HepG2 (cell line): ENCODE measurements at regions not wholly inside any gene's neighbourhood (a gene's known extent, or its start where the extent isn't known, plus 50 kb on each side); places are given as distances from the start of the nearest gene placed in this dataset.

Source experiments
- HNF4G ChIP-seq, 2 experiments: sonication (generic) in 1 of 2; formaldehyde crosslinking in 1 of 2; IDR thresholded peaks; 2 replicates each; pipeline versions ENCODE4 v1.4.0 to v1.6.1; 2011 to 2020; ENCODE audit warnings: borderline replicate concordance in 2 of 2, low read depth in 2 of 2, mild to moderate bottlenecking in 2 of 2, low read length in 1 of 2, missing genetic modification reagents in 1 of 2, moderate library complexity in 1 of 2
- HNRNPH1 ChIP-seq: fragments of 200-400 bp; formaldehyde crosslinking; optimal IDR thresholded peaks from 2 replicates; pipeline ENCODE3; 2017; ENCODE audit warnings: mild to moderate bottlenecking, low read depth, low read length
- HOXA3 ChIP-seq: sonication (generic); formaldehyde crosslinking; IDR thresholded peaks from 2 replicates; pipeline ENCODE4 v1.5.0; 2020; ENCODE audit warnings: missing genetic modification reagents
- MTF1 ChIP-seq: sonication (generic); formaldehyde crosslinking; IDR thresholded peaks from 2 replicates; pipeline ENCODE4 v1.5.0; 2020; ENCODE audit warnings: missing genetic modification reagents
- NAIF1 ChIP-seq: sonication (generic); formaldehyde crosslinking; IDR thresholded peaks from 2 replicates; pipeline ENCODE4 v1.5.0; 2020; ENCODE audit warnings: mild to moderate bottlenecking, missing genetic modification reagents, borderline replicate concordance
- PCBP1 ChIP-seq: fragments of 200-400 bp; formaldehyde crosslinking; IDR thresholded peaks from 2 replicates; pipeline ENCODE4 v1.6.1; 2017; ENCODE audit warnings: mild to moderate bottlenecking, low read depth, low read length, borderline replicate concordance
- REXO4 ChIP-seq: sonication (generic); formaldehyde crosslinking; IDR thresholded peaks from 2 replicates; pipeline ENCODE4 v1.8.0; 2022; ENCODE audit warnings: missing genetic modification reagents, mild to moderate bottlenecking, borderline replicate concordance
- SIX1 ChIP-seq: sonication (generic); formaldehyde crosslinking; IDR thresholded peaks from 2 replicates; pipeline ENCODE4 v1.4.0; 2020; ENCODE audit warnings: missing genetic modification reagents, borderline replicate concordance
- ZKSCAN1 ChIP-seq: fragments of 150-350 bp; IDR thresholded peaks from 2 replicates; pipeline ENCODE4 v1.6.1; 2014; ENCODE audit warnings: low read length
- ZNF570 ChIP-seq: sonication (generic); formaldehyde crosslinking; IDR thresholded peaks from 2 replicates; pipeline ENCODE4 v1.4.0; 2020; ENCODE audit warnings: mild to moderate bottlenecking, missing genetic modification reagents, borderline replicate concordance
- ZNF670 ChIP-seq: sonication (generic); formaldehyde crosslinking; IDR thresholded peaks from 2 replicates; pipeline ENCODE4 v1.8.0; 2022; ENCODE audit warnings: mild to moderate bottlenecking, missing genetic modification reagents, borderline replicate concordance
- ZNF737 ChIP-seq: sonication (generic); formaldehyde crosslinking; IDR thresholded peaks from 2 replicates; pipeline ENCODE4 v1.5.0; 2020; ENCODE audit warnings: missing genetic modification reagents, mild to moderate bottlenecking, borderline replicate concordance
- ZNF761 ChIP-seq: sonication (generic); formaldehyde crosslinking; conservative IDR thresholded peaks from 2 replicates; pipeline ENCODE4 v1.4.0; 2020; ENCODE audit warnings: mild to moderate bottlenecking, missing genetic modification reagents
- ZNF792 ChIP-seq: IDR thresholded peaks from 2 replicates; pipeline ENCODE4 v1.6.1; 2016
- ZSCAN21 ChIP-seq: sonication (generic); formaldehyde crosslinking; IDR thresholded peaks from 2 replicates; pipeline ENCODE4 v1.8.0; 2022; ENCODE audit warnings: mild to moderate bottlenecking, missing genetic modification reagents, moderate library complexity, borderline replicate concordance
- ZSCAN22 ChIP-seq: sonication (generic); formaldehyde crosslinking; IDR thresholded peaks from 2 replicates; pipeline ENCODE4 v1.4.0; 2020; ENCODE audit warnings: mild to moderate bottlenecking, missing genetic modification reagents
- TF ChIP-seq, protein P1 (sequence below): sonication (generic); formaldehyde crosslinking; IDR thresholded peaks from 2 replicates; pipeline ENCODE4 v1.5.0; 2020; ENCODE audit warnings: mild to moderate bottlenecking, missing genetic modification reagents
- TF ChIP-seq, protein P2 (sequence below): sonication (generic); formaldehyde crosslinking; IDR thresholded peaks from 2 replicates; pipeline ENCODE4 v1.4.0; 2020; ENCODE audit warnings: mild to moderate bottlenecking, missing genetic modification reagents
- TF ChIP-seq, protein P3 (sequence below): conservative IDR thresholded peaks from 2 replicates; pipeline ENCODE4 v1.6.1; 2018; ENCODE audit warnings: missing genetic modification reagents
- TF ChIP-seq, protein P4 (sequence below): IDR thresholded peaks from 2 replicates; pipeline ENCODE4 v1.6.1; 2016; ENCODE audit warnings: missing compliant biosample characterization, missing genetic modification reagents, borderline replicate concordance
- TF ChIP-seq, protein P5 (sequence below): sonication (generic); formaldehyde crosslinking; IDR thresholded peaks from 2 replicates; pipeline ENCODE4 v1.8.0; 2022; ENCODE audit warnings: low read depth, missing genetic modification reagents
- TF ChIP-seq, protein P6 (sequence below): sonication (generic); formaldehyde crosslinking; IDR thresholded peaks from 2 replicates; pipeline ENCODE4 v1.4.0; 2020; ENCODE audit warnings: mild to moderate bottlenecking, missing genetic modification reagents

DNA sequence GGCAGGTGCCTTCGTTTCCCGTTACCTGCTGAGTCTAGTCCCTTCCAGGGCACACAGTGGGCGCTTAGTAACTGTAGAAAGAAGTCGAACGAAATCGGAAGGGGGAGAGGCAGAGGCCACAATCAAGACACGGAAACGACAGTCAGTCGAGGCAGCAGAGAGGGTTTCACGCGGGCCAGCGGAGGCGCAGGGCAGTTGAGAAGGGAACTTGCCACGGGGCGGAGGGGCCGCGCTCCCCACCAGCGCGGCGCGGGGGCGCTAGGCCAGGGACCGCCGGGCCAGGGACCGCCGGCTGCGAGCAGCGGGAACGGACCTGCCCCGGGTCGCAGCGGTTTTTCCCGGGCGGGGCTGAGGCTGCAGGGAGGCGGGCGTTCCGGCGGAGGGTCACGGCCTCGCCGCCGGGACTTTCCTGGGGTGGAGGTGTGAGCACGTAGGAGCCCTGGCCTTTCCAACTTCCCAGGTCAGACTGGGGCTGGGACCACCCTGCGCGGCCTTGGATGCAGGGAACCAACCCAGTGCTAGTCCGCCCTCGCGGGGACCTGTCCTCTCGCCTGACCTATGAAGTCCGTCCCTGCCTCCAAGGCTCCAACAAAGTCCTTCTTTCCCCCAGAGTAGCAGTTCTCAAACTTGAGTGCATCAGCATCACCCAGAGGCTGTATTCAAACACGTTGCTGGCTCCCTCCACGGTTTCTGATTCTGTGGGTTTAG is 150.1 kb upstream of the FGGY start (continued):
- TF ChIP-seq, protein P1, sequence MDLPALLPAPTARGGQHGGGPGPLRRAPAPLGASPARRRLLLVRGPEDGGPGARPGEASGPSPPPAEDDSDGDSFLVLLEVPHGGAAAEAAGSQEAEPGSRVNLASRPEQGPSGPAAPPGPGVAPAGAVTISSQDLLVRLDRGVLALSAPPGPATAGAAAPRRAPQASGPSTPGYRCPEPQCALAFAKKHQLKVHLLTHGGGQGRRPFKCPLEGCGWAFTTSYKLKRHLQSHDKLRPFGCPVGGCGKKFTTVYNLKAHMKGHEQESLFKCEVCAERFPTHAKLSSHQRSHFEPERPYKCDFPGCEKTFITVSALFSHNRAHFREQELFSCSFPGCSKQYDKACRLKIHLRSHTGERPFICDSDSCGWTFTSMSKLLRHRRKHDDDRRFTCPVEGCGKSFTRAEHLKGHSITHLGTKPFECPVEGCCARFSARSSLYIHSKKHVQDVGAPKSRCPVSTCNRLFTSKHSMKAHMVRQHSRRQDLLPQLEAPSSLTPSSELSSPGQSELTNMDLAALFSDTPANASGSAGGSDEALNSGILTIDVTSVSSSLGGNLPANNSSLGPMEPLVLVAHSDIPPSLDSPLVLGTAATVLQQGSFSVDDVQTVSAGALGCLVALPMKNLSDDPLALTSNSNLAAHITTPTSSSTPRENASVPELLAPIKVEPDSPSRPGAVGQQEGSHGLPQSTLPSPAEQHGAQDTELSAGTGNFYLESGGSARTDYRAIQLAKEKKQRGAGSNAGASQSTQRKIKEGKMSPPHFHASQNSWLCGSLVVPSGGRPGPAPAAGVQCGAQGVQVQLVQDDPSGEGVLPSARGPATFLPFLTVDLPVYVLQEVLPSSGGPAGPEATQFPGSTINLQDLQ, result no peak
- no peak for TF ChIP-seq ZNF737 (CRISPR knock-in tag)
- no peak for TF ChIP-seq ZSCAN22 (CRISPR knock-in tag)
- TF ChIP-seq HOXA3 (CRISPR knock-in tag), result peak; percentile 27; the same call in 1 of the 2 replicates
- TF ChIP-seq ZNF570, result no peak
- TF ChIP-seq, protein P2, sequence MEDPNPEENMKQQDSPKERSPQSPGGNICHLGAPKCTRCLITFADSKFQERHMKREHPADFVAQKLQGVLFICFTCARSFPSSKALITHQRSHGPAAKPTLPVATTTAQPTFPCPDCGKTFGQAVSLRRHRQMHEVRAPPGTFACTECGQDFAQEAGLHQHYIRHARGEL (CRISPR knock-in tag), result no peak
- no peak for TF ChIP-seq MTF1 (CRISPR knock-in tag)
- no peak for TF ChIP-seq PCBP1
- TF ChIP-seq, protein P3, sequence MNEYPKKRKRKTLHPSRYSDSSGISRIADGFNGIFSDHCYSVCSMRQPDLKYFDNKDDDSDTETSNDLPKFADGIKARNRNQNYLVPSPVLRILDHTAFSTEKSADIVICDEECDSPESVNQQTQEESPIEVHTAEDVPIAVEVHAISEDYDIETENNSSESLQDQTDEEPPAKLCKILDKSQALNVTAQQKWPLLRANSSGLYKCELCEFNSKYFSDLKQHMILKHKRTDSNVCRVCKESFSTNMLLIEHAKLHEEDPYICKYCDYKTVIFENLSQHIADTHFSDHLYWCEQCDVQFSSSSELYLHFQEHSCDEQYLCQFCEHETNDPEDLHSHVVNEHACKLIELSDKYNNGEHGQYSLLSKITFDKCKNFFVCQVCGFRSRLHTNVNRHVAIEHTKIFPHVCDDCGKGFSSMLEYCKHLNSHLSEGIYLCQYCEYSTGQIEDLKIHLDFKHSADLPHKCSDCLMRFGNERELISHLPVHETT (CRISPR knock-in tag), result no peak
- TF ChIP-seq HNRNPH1, result no peak
- TF ChIP-seq ZNF761, result no peak
- TF ChIP-seq, protein P4, sequence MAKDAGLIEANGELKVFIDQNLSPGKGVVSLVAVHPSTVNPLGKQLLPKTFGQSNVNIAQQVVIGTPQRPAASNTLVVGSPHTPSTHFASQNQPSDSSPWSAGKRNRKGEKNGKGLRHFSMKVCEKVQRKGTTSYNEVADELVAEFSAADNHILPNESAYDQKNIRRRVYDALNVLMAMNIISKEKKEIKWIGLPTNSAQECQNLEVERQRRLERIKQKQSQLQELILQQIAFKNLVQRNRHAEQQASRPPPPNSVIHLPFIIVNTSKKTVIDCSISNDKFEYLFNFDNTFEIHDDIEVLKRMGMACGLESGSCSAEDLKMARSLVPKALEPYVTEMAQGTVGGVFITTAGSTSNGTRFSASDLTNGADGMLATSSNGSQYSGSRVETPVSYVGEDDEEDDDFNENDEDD (CRISPR knock-in tag), result peak; percentile 25; the same call in 1 of the 2 replicates
- TF ChIP-seq SIX1, result no peak
- no peak for TF ChIP-seq ZSCAN21
- TF ChIP-seq ZNF670 (CRISPR knock-in tag), result 0 out of 2 replicates have a peak, but pooled peaks have one; percentile 67
- TF ChIP-seq NAIF1, result no peak
- TF ChIP-seq, protein P5, sequence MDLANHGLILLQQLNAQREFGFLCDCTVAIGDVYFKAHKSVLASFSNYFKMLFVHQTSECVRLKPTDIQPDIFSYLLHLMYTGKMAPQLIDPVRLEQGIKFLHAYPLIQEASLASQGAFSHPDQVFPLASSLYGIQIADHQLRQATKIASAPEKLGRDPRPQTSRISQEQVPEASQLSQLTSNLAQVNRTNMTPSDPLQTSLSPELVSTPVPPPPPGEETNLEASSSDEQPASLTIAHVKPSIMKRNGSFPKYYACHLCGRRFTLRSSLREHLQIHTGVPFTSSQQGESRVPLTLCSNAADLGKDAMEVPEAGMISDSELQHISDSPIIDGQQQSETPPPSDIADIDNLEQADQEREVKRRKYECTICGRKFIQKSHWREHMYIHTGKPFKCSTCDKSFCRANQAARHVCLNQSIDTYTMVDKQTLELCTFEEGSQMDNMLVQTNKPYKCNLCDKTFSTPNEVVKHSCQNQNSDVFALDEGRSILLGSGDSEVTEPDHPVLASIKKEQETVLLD, result no peak
- no peak for TF ChIP-seq REXO4 (CRISPR knock-in tag)
- no peak for TF ChIP-seq HNF4G (IDR thresholded peaks at IDR 0.05; ENCODE audit: borderline replicate concordance, low read depth, low read length)
- no peak for TF ChIP-seq HNF4G (CRISPR knock-in tag; IDR thresholded peaks at IDR 0.05; ENCODE audit: borderline replicate concordance, low read depth)
- TF ChIP-seq ZNF792 (CRISPR knock-in tag), result no peak
- TF ChIP-seq ZKSCAN1, result no peak
- TF ChIP-seq, protein P6, sequence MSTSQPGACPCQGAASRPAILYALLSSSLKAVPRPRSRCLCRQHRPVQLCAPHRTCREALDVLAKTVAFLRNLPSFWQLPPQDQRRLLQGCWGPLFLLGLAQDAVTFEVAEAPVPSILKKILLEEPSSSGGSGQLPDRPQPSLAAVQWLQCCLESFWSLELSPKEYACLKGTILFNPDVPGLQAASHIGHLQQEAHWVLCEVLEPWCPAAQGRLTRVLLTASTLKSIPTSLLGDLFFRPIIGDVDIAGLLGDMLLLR (CRISPR knock-in tag), result no peak
